ENCODE measurements at regions not wholly inside any gene's neighbourhood (a gene's known extent, or its start where the extent isn't known, plus 50 kb on each side); places are given as distances from the start of the nearest gene placed in this dataset.

DNA sequence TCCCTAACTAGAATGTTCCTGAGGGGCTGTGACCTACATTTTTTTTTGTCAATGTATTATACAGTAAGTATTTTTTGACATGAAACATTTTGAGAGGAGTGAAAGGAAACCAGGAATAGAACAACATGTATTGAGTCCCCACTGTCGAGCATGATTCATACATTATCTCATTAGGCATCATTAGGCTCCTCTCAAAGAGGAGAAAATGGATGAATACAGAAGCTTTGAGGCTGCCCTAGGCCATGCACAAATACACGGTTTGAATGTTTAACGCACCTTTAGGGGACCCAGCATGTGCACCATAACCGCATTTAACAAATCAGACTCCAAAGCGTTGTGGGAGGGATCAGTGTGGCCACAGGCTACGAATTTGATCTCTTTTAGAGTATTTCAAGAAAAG lies 87.8 kb downstream of the TBXT start:
- Mint-ChIP-seq H3K9me3 (ENCODE audit: insufficient read depth) (no peaks in the 10 kb centered on the region), H3K4me1 (no peaks in the 10 kb centered on the region), H3K27me3 (peaks cover 13% of the 10 kb centered on the region), H3K27ac (no peak overlapping the region), H3K4me3 (no peak overlapping the region)
- intact Hi-C loops (cut with micrococcal nuclease) = no loop called here
- Histone ChIP-seq H3K4me3 (ENCODE audit: control extremely low read depth in 1 of 5, extremely low read depth in 1 of 5, insufficient read depth in 1 of 5, low read depth in 2 of 5, low read length in 4 of 5) (no peak overlapping the region), H2AFZ (ENCODE audit: insufficient read depth, low read depth, low read length, poor library complexity, severe bottlenecking) (no peak overlapping the region), H3K9ac (ENCODE audit: low read length) (no peak overlapping the region), H4K20me1 (ENCODE audit: control insufficient read depth, insufficient read depth, low read length, poor library complexity, severe bottlenecking) (no peaks in the 10 kb centered on the region), H3K27ac (ENCODE audit: low read length in 2 of 2) (no peak overlapping the region), H3K79me2 (ENCODE audit: control insufficient read depth, insufficient read depth, low read length) (no peaks in the 10 kb centered on the region), H3K4me2 (replicated peaks; ENCODE audit: low read depth, low read length, poor library complexity, severe bottlenecking) (no peak overlapping the region), H3K9me3 (ENCODE audit: control extremely low read depth in 1 of 3, control insufficient read depth in 2 of 3, insufficient read depth in 1 of 3, low read length in 2 of 3) (peaks cover 0 to 6% (median 0%) of the 10 kb centered on the region in 3 donors), H3K27me3 (replicated peaks in 1 of 4; ENCODE audit: control extremely low read depth in 1 of 4, control insufficient read depth in 3 of 4, insufficient read depth in 4 of 4, low read length in 3 of 4) (peaks cover 0 to 2% (median 0%) of the 10 kb centered on the region in 4 experiments), H3K4me1 (ENCODE audit: control insufficient read depth in 2 of 2, insufficient read depth in 2 of 2, low read length in 2 of 2) (no peaks in the 10 kb centered on the region), H3K36me3 (replicated peaks in 1 of 2; ENCODE audit: control extremely low read depth in 1 of 2, control insufficient read depth in 1 of 2, extremely low read depth in 1 of 2, insufficient read depth in 2 of 2, low read length in 1 of 2) (no peaks in the 10 kb centered on the region)
- ChIA-PET POLR2A (no interaction called here), CTCF (no interaction called here)
- no peak for ATAC-seq (ENCODE audit: low read depth)
- 88% methylated on average over 2 of the region's 6 CpGs for WGBS (ENCODE audit: insufficient coverage)
- TF ChIP-seq EZH2 (IDR thresholded peaks at IDR 0.05; ENCODE audit: borderline replicate concordance, insufficient read depth, low read depth, low read length, poor library complexity, severe bottlenecking) = no peak
- TF ChIP-seq, protein P1, sequence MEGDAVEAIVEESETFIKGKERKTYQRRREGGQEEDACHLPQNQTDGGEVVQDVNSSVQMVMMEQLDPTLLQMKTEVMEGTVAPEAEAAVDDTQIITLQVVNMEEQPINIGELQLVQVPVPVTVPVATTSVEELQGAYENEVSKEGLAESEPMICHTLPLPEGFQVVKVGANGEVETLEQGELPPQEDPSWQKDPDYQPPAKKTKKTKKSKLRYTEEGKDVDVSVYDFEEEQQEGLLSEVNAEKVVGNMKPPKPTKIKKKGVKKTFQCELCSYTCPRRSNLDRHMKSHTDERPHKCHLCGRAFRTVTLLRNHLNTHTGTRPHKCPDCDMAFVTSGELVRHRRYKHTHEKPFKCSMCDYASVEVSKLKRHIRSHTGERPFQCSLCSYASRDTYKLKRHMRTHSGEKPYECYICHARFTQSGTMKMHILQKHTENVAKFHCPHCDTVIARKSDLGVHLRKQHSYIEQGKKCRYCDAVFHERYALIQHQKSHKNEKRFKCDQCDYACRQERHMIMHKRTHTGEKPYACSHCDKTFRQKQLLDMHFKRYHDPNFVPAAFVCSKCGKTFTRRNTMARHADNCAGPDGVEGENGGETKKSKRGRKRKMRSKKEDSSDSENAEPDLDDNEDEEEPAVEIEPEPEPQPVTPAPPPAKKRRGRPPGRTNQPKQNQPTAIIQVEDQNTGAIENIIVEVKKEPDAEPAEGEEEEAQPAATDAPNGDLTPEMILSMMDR (IDR thresholded peaks at IDR 0.05) = no peak
- DNase-seq = no peak

DNA sequence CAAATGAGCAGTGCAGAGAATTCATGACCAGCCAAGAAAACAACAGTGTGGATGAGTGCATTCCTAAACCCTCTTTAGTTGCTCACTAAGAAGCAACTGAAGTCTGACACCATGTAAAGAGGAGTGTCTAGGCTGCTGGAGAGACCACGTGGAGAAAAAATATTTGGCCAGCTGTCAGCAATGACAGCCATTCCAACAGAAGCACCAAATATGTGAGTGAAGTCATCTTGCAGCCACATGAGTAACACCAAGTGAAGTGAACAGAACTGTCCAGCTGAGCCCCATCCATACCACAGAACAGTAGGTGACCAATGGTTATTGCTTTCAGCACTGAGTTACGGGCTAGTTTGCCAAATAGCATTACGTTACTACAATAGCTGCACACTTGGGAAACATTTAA lies 89.4 kb downstream of the TBXT start:
- Histone ChIP-seq H3K27ac (ENCODE audit: low read length in 2 of 2) (no peak overlapping the region), H3K27me3 (replicated peaks in 1 of 4; ENCODE audit: control extremely low read depth in 1 of 4, control insufficient read depth in 3 of 4, insufficient read depth in 4 of 4, low read length in 3 of 4) (peaks cover 0 to 2% (median 0%) of the 10 kb centered on the region in 4 experiments), H3K4me3 (ENCODE audit: control extremely low read depth in 1 of 5, extremely low read depth in 1 of 5, insufficient read depth in 1 of 5, low read depth in 2 of 5, low read length in 4 of 5) (no peak overlapping the region), H3K4me1 (ENCODE audit: control insufficient read depth in 2 of 2, insufficient read depth in 2 of 2, low read length in 2 of 2) (no peaks in the 10 kb centered on the region), H2AFZ (ENCODE audit: insufficient read depth, low read depth, low read length, poor library complexity, severe bottlenecking) (no peak overlapping the region), H3K4me2 (replicated peaks; ENCODE audit: low read depth, low read length, poor library complexity, severe bottlenecking) (no peak overlapping the region), H3K79me2 (ENCODE audit: control insufficient read depth, insufficient read depth, low read length) (no peaks in the 10 kb centered on the region), H3K9me3 (ENCODE audit: control extremely low read depth in 1 of 3, control insufficient read depth in 2 of 3, insufficient read depth in 1 of 3, low read length in 2 of 3) (peaks cover 0 to 6% (median 0%) of the 10 kb centered on the region in 3 donors), H4K20me1 (ENCODE audit: control insufficient read depth, insufficient read depth, low read length, poor library complexity, severe bottlenecking) (no peaks in the 10 kb centered on the region), H3K9ac (ENCODE audit: low read length) (no peak overlapping the region), H3K36me3 (replicated peaks in 1 of 2; ENCODE audit: control extremely low read depth in 1 of 2, control insufficient read depth in 1 of 2, extremely low read depth in 1 of 2, insufficient read depth in 2 of 2, low read length in 1 of 2) (no peaks in the 10 kb centered on the region)
- no peak for DNase-seq
- CTCF ChIA-PET = no interaction called here
- ATAC-seq (ENCODE audit: low read depth) = no peak
- 82% methylated on average over 3 of the region's 3 CpGs for WGBS (ENCODE audit: insufficient coverage)
- intact Hi-C loops (cut with micrococcal nuclease) = no loop called here
- no peak overlapping the region for H3K4me3 Mint-ChIP-seq
- no peaks in the 10 kb centered on the region for H3K4me1 Mint-ChIP-seq
- no peak overlapping the region for H3K27ac Mint-ChIP-seq
- POLR2A ChIA-PET = no interaction called here
- peaks cover 7% of the 10 kb centered on the region for H3K27me3 Mint-ChIP-seq
- H3K9me3 Mint-ChIP-seq (ENCODE audit: insufficient read depth) = no peaks in the 10 kb centered on the region
- no peak for TF ChIP-seq EZH2 (IDR thresholded peaks at IDR 0.05; ENCODE audit: borderline replicate concordance, insufficient read depth, low read depth, low read length, poor library complexity, severe bottlenecking)
- TF ChIP-seq, protein P1 (IDR thresholded peaks at IDR 0.05) = no peak

Data from B cell (primary cell).